GM19455 (cell line): ENCODE measurements at regions not wholly inside any gene's neighbourhood (a gene's known extent, or its start where the extent isn't known, plus 50 kb on each side); places are given as distances from the start of the nearest gene placed in this dataset.

Experiments used
- ATAC-seq: cut with Tn5 transposase; IDR thresholded peaks from one replicate; pipeline ENCODE4 v1.9.1; 2021; ENCODE audit not compliant: unreplicated experiment

DNA sequence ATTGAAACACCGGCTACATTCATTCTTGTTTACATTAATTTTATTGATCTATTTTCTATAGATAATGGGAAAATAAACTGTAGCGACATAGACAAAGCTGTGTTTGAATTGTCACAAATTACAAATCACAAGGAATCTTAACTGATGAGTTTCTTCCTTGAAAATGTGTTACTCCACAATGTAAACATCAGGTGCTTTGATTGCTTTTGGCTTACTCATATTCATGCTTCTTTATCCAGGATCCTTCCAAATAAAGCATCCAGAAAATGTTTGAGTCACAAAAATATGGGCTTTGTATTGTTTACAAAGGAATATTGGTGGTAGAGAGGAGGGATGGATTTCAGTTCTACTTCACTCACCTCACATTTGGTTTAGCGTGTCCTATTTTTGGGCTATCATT is 64.0 kb downstream of the BMP2 start:
- no peak for ATAC-seq

DNA sequence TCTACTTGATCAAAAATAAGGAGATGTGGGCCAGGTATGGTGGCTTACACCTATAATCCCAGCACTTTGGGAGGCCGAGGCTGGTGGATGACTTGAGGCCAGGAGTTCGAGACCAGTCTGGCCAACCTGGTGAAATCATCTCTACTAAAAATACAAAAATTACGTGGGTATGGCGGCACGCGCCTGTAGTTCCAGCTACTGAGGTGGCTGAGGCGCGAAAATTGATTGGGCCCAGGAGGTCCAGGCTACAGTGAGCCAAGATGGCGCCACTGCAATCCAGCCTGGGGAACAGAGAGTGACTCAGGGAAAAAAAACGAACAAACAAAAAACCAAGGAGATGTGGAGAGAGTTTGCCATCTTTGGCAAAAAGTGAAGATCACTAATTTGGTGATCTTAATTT is 65.3 kb downstream of the BMP2 start:
- ATAC-seq: no peak

- no peak for ATAC-seq
Observed at GRCh38 chr20:6835609-6836008, 68.1 kb downstream of the BMP2 start.

GRCh38 chr20:6836821-6837374 is 69.4 kb downstream of the BMP2 start:
- ATAC-seq: no peak

- no peak for ATAC-seq
Observed at GRCh38 chr20:6837730-6838129, 70.2 kb downstream of the BMP2 start.

DNA sequence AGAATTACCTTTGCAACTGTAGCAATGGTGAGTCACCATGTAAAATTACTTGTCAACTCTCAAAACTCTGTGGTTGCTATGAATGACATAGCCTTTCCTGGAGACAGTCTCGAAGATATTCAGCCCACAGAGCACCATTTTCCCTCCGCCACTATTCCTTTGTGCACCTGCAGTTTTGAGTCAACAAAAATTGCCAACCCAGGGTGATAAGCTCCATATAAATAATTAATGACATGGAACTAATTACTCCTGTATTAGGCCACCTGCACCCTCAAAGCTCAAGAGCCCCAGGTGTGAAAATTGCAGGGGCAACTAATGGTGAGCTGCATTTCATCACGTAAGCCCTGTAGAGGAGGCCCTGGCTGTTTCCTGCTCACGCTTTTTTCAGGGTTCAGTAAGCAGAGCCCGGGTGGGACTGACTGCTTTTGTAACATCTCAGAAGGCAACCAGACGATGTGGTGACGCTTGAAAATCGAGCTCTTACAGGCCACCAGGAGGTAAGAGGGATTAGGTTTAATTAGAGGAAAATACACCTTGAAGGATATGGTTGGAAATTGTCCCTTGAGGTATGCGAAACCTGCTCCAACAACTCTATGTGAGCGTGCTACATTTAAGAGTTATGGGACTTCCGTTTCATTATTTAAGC is 70.8 kb downstream of the BMP2 start:
- no peak for ATAC-seq

DNA sequence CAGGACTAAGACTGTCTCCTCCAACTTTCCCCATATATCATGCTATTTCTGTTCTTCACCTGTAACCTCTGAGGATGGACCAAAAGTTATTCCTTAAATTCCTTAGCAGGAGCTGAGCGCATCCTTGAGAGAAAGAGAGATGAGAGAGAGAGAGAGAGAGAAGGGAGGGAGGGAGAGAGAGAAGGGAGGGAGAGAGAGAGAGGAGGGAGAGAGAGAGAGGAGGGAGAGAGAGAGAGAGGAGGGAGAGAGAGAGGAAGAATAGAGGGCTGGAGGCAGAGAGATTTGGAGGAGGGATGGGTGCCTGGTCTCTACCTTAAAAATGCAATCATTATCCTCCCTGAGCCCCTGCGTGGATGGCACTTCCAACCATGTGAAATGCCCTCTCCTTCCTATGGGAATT is 73.6 kb downstream of the BMP2 start:
- ATAC-seq: no peak

DNA sequence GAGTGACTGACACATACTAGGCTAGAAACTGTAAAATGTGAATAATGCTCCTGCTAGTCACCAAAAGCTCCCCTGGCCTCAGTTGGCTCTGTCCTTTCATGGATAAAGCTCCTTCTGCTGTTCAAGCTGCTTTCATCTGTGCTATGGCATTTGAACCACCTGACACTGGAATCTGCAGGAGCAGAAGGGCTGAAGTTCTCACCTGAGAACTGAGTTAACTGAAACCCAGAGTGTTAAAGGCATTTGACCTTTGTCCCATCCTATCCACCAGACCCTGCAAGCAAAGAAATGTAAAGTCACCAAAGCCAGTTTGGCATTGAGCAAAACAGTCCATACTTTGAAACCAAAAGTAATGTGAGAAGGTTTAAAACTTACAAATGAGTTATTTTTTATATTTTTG is 77.7 kb downstream of the BMP2 start:
- ATAC-seq: no peak

DNA sequence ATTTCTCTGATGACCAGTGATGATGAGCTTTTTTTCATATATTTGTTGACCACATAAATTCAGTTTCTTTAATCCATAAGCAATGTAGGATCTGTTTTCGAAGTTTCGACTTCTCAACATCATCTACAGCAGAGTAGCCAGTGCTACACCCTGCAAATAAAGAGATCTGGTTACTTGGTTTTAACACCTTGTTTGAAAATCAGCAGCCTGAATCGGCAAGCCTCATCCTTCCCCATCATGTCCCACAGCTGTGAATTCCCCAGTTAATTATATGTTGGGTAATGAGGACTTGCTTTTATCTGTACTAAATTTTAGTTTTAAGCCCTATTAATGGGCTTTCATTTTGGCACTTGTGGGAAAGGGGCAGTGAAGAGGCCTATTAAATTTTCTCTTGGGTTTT is 80.6 kb downstream of the BMP2 start:
- ATAC-seq: no peak

GRCh38 chr20:6848992-6849391 is 81.5 kb downstream of the BMP2 start:
- no peak for ATAC-seq

GRCh38 chr20:6851136-6851535 is 83.7 kb downstream of the BMP2 start:
- ATAC-seq: no peak

DNA sequence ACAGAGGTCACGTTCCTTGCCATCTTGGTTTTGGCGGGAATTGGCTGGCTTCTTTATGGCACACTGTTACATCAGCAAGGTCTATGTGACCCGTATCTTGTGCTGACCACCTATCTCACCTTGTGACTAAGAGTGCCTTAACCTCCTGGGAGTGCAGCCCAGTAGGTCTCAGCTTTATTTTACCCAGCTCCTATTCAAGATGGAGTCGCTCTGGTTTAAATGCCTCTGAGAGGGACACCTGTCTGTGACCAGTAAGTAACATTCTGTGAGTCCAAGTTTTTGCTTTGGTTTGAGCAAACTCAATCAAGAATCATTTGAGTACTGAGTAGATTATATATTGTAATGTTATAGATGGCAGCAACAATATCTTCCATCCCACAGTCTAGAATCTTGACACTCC is 85.0 kb downstream of the BMP2 start:
- ATAC-seq: no peak

GRCh38 chr20:6855104-6855503 is 87.6 kb downstream of the BMP2 start:
- no peak for ATAC-seq

DNA sequence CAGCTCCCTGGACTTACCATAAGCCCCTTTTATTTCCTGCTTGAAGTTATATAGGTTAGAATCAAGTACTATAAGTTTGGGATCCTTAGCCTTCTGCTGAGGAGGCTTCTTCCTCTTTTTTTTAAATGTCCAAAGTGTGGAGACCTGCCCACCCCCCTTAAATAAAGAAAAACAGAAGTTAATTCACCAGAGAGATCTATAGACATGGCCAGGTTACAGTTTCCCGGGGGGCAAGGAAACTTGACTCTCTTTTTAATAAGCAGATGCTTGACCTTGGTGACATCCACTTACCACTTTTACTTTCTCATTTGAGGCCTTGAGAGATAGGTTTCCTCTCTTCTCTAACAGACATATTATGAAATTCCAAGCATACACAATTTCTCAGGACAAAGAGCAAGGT is 88.3 kb downstream of the BMP2 start:
- no peak for ATAC-seq

DNA sequence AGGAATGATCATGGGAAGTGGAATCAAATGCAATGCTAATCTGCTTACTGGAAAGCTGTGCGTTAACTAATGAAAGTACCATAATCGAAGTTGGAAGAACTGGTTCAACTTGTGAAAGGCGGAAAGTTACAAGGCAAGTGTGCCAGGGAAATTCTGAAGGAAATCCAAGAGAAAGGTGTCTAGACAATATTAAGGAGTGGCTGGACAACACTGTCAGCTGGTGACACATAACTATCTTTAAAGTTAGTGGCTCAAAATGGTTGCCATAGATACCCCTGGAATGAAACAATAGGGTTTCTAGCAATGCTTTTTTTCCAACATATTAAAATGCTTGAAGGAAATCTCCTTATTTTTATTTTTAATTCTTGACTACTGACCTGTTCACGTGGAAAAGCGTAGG is 90.4 kb downstream of the BMP2 start:
- ATAC-seq: no peak

- ATAC-seq: no peak
Observed at GRCh38 chr20:6863355-6863754, 95.9 kb downstream of the BMP2 start.

DNA sequence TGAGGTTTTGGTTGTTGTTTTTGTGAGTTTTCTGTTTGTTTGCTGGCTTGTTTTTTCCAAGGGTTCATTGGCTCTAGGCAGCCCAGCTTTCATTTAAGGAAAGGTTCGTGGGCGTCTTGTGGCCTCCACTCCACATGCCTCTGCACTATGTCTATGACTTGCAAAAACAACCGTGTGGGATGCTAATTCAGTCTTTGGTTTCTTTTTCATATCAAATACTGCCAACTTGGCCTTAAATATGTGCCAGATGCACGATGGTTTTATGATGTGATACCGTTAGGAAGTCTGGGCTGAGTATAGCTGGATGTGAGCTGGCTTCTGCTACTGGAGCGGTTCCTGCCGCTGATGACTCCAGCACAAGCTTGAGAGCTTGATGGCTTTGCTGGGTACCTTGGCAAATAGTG is 96.3 kb downstream of the BMP2 start:
- no peak for ATAC-seq

GRCh38 chr20:6864740-6865139 is 97.3 kb downstream of the BMP2 start:
- no peak for ATAC-seq

DNA sequence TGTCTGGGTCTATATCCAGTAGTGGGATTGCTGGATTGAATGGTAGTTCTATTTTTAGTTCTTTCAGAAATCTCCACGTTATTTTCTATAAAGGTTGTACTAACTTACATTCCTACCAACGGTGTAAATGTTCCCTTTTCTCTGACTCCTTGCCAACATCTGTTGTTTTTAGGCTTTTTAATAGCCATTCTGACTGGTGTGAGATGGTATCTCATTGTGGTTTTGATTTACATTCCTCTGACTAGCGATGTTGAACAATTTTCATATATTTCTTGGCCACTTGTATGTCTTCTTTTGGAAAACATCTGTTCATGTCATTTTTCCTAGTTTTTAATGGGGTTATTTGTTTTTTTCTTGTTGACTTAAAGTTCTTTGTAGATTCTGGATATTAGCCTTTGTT is 99.3 kb downstream of the BMP2 start:
- ATAC-seq: no peak

GRCh38 chr20:6868861-6869260 is 101.4 kb downstream of the BMP2 start:
- no peak for ATAC-seq

DNA sequence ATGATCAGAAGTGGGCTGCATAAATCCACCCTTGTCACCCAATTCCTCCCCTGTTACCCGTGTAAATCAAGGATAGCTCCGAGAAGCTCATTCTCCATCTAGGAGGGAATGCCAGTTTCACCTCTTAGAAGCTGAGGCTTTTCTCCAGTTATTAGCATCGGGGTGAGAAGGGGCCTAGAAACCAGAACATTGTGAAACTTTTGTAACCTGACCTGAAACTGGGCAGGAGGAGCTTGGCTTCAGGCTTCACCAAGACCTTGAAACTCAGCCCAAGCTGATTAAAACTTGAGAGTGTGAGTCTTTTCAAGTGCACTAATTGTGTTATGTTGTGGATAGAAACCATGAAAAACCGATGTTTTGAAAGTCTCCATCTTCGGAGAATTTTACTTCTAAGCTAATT is 103.1 kb downstream of the BMP2 start:
- ATAC-seq: no peak

DNA sequence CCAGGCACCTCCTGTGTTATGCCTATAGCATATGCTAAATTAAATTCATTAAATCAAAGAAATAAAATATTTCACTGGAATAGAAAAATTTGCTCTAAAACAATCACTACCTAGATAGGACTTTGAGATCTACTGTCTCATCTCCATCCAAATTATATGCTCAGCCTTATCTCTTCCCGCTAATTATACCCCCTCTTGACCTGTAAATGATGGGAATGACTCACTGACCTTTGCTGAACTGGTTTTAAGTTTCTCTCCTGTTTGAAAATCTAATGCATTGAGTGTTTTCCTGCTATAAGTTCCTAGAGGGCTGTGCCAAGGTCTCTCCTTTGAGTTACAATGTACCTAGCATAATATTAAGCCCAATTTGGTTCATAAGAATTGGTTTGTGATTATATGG is 110.1 kb downstream of the BMP2 start:
- ATAC-seq: no peak

GRCh38 chr20:6882561-6883291 is 115.2 kb downstream of the BMP2 start:
- ATAC-seq: no peak
